ENCODE measurements at regions not wholly inside any gene's neighbourhood (a gene's known extent, or its start where the extent isn't known, plus 50 kb on each side); places are given as distances from the start of the nearest gene placed in this dataset.

GRCh38 chr1:219383281-219383680 lies 209.6 kb downstream of the LYPLAL1 start:
- Mint-ChIP-seq H3K4me3 (no peak overlapping the region), H3K4me1 (no peaks in the 10 kb centered on the region), H3K27me3 (ENCODE audit: low read depth in 2 of 2) (no peaks in the 10 kb centered on the region), H3K9me3 (peaks cover 0 to 2% of the 10 kb centered on the region in 2 donors), H3K27ac (no peak overlapping the region), H3K36me3 (no peaks in the 10 kb centered on the region)
- DNase-seq (no peak), ATAC-seq (no peak)
- no peaks in the 10 kb centered on the region for H3K4me1 ChIP-seq (ENCODE audit: control insufficient read depth, insufficient read depth, low read length)
- TF ChIP-seq CTCF (IDR thresholded peaks at IDR 0.05): no peak
- no peaks in the 10 kb centered on the region for H3K9me3 ChIP-seq (ENCODE audit: control insufficient read depth, insufficient read depth, low read length)
- intact Hi-C loops (cut with micrococcal nuclease): loop anchor here (10.0 kb wide), 1 partner anchor 178 kb away; no protein-coding TSS in a partner anchor
- H3K36me3 ChIP-seq (ENCODE audit: control insufficient read depth, insufficient read depth, low read length): no peaks in the 10 kb centered on the region
- H3K27ac ChIP-seq (ENCODE audit: low read length): no peak overlapping the region
- no peaks in the 10 kb centered on the region for H3K27me3 ChIP-seq (ENCODE audit: control insufficient read depth, insufficient read depth, low read length)
- no peak overlapping the region for H3K4me3 ChIP-seq (ENCODE audit: low read length)

- no peaks in the 10 kb centered on the region for H3K9me3 ChIP-seq (ENCODE audit: control insufficient read depth, insufficient read depth, low read length)
- ATAC-seq: no peak
- H3K36me3 ChIP-seq (ENCODE audit: control insufficient read depth, insufficient read depth, low read length): no peaks in the 10 kb centered on the region
- intact Hi-C loops (cut with micrococcal nuclease): loop anchor here (10.0 kb wide), 1 partner anchor 177 kb away; no protein-coding TSS in a partner anchor
- no CpG with 5 or more reads among the region's 1 CpG for WGBS (ENCODE audit: insufficient coverage)
- H3K4me3 Mint-ChIP-seq: no peak overlapping the region
- H3K4me1 Mint-ChIP-seq: no peaks in the 10 kb centered on the region
- H3K4me3 ChIP-seq (ENCODE audit: low read length): no peak overlapping the region
- peaks cover 0 to 2% of the 10 kb centered on the region in 2 donors for H3K9me3 Mint-ChIP-seq
- H3K27ac ChIP-seq (ENCODE audit: low read length): no peak overlapping the region
- no peaks in the 10 kb centered on the region for H3K4me1 ChIP-seq (ENCODE audit: control insufficient read depth, insufficient read depth, low read length)
- H3K36me3 Mint-ChIP-seq: no peaks in the 10 kb centered on the region
- TF ChIP-seq CTCF (IDR thresholded peaks at IDR 0.05): no peak
- no peaks in the 10 kb centered on the region for H3K27me3 ChIP-seq (ENCODE audit: control insufficient read depth, insufficient read depth, low read length)
- no peak overlapping the region for H3K27ac Mint-ChIP-seq
- DNase-seq: no peak
- no peaks in the 10 kb centered on the region for H3K27me3 Mint-ChIP-seq (ENCODE audit: low read depth in 2 of 2)
Measured at GRCh38 chr1:219381396-219381795, 207.7 kb downstream of the LYPLAL1 start.

GRCh38 chr1:219380463-219380862 lies 206.8 kb downstream of the LYPLAL1 start:
- H3K9me3 ChIP-seq (ENCODE audit: control insufficient read depth, insufficient read depth, low read length): no peaks in the 10 kb centered on the region
- Mint-ChIP-seq H3K9me3 (peaks cover 0 to 2% of the 10 kb centered on the region in 2 donors), H3K27ac (no peak overlapping the region), H3K4me3 (no peak overlapping the region), H3K27me3 (ENCODE audit: low read depth in 2 of 2) (no peaks in the 10 kb centered on the region), H3K4me1 (no peaks in the 10 kb centered on the region), H3K36me3 (no peaks in the 10 kb centered on the region)
- intact Hi-C loops (cut with micrococcal nuclease): loop anchor here (10.0 kb wide), 1 partner anchor 176 kb away; no protein-coding TSS in a partner anchor
- H3K4me1 ChIP-seq (ENCODE audit: control insufficient read depth, insufficient read depth, low read length): no peaks in the 10 kb centered on the region
- H3K4me3 ChIP-seq (ENCODE audit: low read length): no peak overlapping the region
- DNase-seq (no peak), ATAC-seq (no peak)
- H3K27ac ChIP-seq (ENCODE audit: low read length): no peak overlapping the region
- H3K36me3 ChIP-seq (ENCODE audit: control insufficient read depth, insufficient read depth, low read length): no peaks in the 10 kb centered on the region
- TF ChIP-seq CTCF (IDR thresholded peaks at IDR 0.05): no peak
- 48% methylated on average over 4 of the region's 5 CpGs for WGBS (ENCODE audit: insufficient coverage)
- H3K27me3 ChIP-seq (ENCODE audit: control insufficient read depth, insufficient read depth, low read length): no peaks in the 10 kb centered on the region

GRCh38 chr1:219379691-219380090 lies 206.0 kb downstream of the LYPLAL1 start:
- no peak overlapping the region for H3K4me3 Mint-ChIP-seq
- H3K27me3 ChIP-seq (ENCODE audit: control insufficient read depth, insufficient read depth, low read length): no peaks in the 10 kb centered on the region
- H3K9me3 Mint-ChIP-seq: peaks cover 2% of the 10 kb centered on the region in 2 donors
- H3K36me3 Mint-ChIP-seq: no peaks in the 10 kb centered on the region
- no peaks in the 10 kb centered on the region for H3K4me1 Mint-ChIP-seq
- TF ChIP-seq CTCF (IDR thresholded peaks at IDR 0.05): no peak
- DNase-seq: no peak
- no peak overlapping the region for H3K27ac Mint-ChIP-seq
- no peak for ATAC-seq
- no peaks in the 10 kb centered on the region for H3K36me3 ChIP-seq (ENCODE audit: control insufficient read depth, insufficient read depth, low read length)
- H3K27me3 Mint-ChIP-seq (ENCODE audit: low read depth in 2 of 2): no peaks in the 10 kb centered on the region
- H3K27ac ChIP-seq (ENCODE audit: low read length): no peak overlapping the region
- H3K4me1 ChIP-seq (ENCODE audit: control insufficient read depth, insufficient read depth, low read length): no peaks in the 10 kb centered on the region
- H3K9me3 ChIP-seq (ENCODE audit: control insufficient read depth, insufficient read depth, low read length): no peaks in the 10 kb centered on the region
- WGBS (ENCODE audit: insufficient coverage): 40% methylated on average over 1 of the region's 2 CpGs
- intact Hi-C loops (cut with micrococcal nuclease): loop anchor here (10.0 kb wide), 1 partner anchor 175 kb away; no protein-coding TSS in a partner anchor
- H3K4me3 ChIP-seq (ENCODE audit: low read length): no peak overlapping the region

All from natural killer cell (primary cell).